ENCODE measurements at regions not wholly inside any gene's neighbourhood (a gene's known extent, or its start where the extent isn't known, plus 50 kb on each side); places are given as distances from the start of the nearest gene placed in this dataset.

- TF ChIP-seq CTCF (IDR thresholded peaks at IDR 0.05; ENCODE audit: poor library complexity) (no peak), EZH2phosphoT487 (IDR thresholded peaks at IDR 0.05; ENCODE audit: low read depth, severe bottlenecking, unreplicated experiment) (no peak), EZH2 (IDR thresholded peaks at IDR 0.05; ENCODE audit: borderline replicate concordance) (no peak)
These were observed 186.7 kb upstream of the SSTR4 start for GRCh38 chr20:22848364-22848763.

Measured in hepatocyte (in vitro differentiated cells).